ENCODE measurements at regions not wholly inside any gene's neighbourhood (a gene's known extent, or its start where the extent isn't known, plus 50 kb on each side); places are given as distances from the start of the nearest gene placed in this dataset.

- no peak for ATAC-seq
- CTCF ChIA-PET: no interaction called here
Measured at GRCh38 chr15:45863881-45864580, 229.2 kb downstream of the SQOR start.

More at GRCh38 chr15:45863881-45864580, 229.2 kb downstream of the SQOR start:
- Histone ChIP-seq H3K36me3 (ENCODE audit: control insufficient read depth in 2 of 2, insufficient read depth in 2 of 2, low read length in 1 of 2) (no peaks in the 10 kb centered on the region), H3K4me2 (ENCODE audit: control insufficient read depth, insufficient read depth) (no peak overlapping the region), H3K79me2 (ENCODE audit: control insufficient read depth, insufficient read depth, low read length) (no peaks in the 10 kb centered on the region), H3K4me1 (ENCODE audit: control insufficient read depth, insufficient read depth, low read length) (no peaks in the 10 kb centered on the region), H3K9me3 (replicated peaks; ENCODE audit: control insufficient read depth, insufficient read depth, low read length) (no peaks in the 10 kb centered on the region; the same call in 2 of the 3 replicates), H4K20me1 (ENCODE audit: control insufficient read depth, insufficient read depth) (no peaks in the 10 kb centered on the region), H2AFZ (ENCODE audit: control insufficient read depth, low read depth, low read length) (no peak overlapping the region), H3K27ac (ENCODE audit: control insufficient read depth, insufficient read depth) (no peak overlapping the region), H3K27me3 (replicated peaks in 1 of 2; ENCODE audit: control insufficient read depth in 2 of 2, insufficient read depth in 2 of 2, low read length in 1 of 2) (no peaks in the 10 kb centered on the region), H3K9ac (ENCODE audit: control insufficient read depth, insufficient read depth, low read length) (no peak overlapping the region), H3K4me3 (no peak overlapping the region)
- in situ Hi-C loops (cut with MboI) (no loop called here), intact Hi-C loops (cut with micrococcal nuclease; ENCODE audit: unreplicated experiment) (no loop called here)
- 67% methylated on average over 2 of the region's 2 CpGs for WGBS (ENCODE audit: insufficient coverage, insufficient replicate concordance, low lambda C conversion rate, missing lambda C conversion rate)
- RAD21 ChIA-PET (ENCODE audit: unreplicated experiment): no interaction called here
- FAIRE-seq: no peak
- POLR2A ChIA-PET: no interaction called here
- DNase-seq (ENCODE audit: low read depth, low spot score): no peak
- BruUV-seq (replicated peaks): no TSS peak
- TF ChIP-seq, protein P1, sequence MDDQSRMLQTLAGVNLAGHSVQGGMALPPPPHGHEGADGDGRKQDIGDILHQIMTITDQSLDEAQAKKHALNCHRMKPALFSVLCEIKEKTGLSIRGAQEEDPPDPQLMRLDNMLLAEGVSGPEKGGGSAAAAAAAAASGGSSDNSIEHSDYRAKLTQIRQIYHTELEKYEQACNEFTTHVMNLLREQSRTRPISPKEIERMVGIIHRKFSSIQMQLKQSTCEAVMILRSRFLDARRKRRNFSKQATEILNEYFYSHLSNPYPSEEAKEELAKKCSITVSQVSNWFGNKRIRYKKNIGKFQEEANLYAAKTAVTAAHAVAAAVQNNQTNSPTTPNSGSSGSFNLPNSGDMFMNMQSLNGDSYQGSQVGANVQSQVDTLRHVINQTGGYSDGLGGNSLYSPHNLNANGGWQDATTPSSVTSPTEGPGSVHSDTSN (IDR thresholded peaks at IDR 0.05; ENCODE audit: insufficient replicate concordance, low read depth, low read length): no peak
- TF ChIP-seq SIN3A (IDR thresholded peaks at IDR 0.05; ENCODE audit: low read depth, low read length): no peak
- TF ChIP-seq, protein P2, sequence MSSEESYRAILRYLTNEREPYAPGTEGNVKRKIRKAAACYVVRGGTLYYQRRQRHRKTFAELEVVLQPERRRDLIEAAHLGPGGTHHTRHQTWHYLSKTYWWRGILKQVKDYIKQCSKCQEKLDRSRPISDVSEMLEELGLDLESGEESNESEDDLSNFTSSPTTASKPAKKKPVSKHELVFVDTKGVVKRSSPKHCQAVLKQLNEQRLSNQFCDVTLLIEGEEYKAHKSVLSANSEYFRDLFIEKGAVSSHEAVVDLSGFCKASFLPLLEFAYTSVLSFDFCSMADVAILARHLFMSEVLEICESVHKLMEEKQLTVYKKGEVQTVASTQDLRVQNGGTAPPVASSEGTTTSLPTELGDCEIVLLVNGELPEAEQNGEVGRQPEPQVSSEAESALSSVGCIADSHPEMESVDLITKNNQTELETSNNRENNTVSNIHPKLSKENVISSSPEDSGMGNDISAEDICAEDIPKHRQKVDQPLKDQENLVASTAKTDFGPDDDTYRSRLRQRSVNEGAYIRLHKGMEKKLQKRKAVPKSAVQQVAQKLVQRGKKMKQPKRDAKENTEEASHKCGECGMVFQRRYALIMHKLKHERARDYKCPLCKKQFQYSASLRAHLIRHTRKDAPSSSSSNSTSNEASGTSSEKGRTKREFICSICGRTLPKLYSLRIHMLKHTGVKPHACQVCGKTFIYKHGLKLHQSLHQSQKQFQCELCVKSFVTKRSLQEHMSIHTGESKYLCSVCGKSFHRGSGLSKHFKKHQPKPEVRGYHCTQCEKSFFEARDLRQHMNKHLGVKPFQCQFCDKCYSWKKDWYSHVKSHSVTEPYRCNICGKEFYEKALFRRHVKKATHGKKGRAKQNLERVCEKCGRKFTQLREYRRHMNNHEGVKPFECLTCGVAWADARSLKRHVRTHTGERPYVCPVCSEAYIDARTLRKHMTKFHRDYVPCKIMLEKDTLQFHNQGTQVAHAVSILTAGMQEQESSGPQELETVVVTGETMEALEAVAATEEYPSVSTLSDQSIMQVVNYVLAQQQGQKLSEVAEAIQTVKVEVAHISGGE (CRISPR knock-in tag; IDR thresholded peaks at IDR 0.05): no peak
- SMC1A ChIA-PET (ENCODE audit: uncharacterized antibody, unreplicated experiment): no interaction called here

Data from GM12878 (cell line).